ENCODE measurements at regions not wholly inside any gene's neighbourhood (a gene's known extent, or its start where the extent isn't known, plus 50 kb on each side); places are given as distances from the start of the nearest gene placed in this dataset.

DNA sequence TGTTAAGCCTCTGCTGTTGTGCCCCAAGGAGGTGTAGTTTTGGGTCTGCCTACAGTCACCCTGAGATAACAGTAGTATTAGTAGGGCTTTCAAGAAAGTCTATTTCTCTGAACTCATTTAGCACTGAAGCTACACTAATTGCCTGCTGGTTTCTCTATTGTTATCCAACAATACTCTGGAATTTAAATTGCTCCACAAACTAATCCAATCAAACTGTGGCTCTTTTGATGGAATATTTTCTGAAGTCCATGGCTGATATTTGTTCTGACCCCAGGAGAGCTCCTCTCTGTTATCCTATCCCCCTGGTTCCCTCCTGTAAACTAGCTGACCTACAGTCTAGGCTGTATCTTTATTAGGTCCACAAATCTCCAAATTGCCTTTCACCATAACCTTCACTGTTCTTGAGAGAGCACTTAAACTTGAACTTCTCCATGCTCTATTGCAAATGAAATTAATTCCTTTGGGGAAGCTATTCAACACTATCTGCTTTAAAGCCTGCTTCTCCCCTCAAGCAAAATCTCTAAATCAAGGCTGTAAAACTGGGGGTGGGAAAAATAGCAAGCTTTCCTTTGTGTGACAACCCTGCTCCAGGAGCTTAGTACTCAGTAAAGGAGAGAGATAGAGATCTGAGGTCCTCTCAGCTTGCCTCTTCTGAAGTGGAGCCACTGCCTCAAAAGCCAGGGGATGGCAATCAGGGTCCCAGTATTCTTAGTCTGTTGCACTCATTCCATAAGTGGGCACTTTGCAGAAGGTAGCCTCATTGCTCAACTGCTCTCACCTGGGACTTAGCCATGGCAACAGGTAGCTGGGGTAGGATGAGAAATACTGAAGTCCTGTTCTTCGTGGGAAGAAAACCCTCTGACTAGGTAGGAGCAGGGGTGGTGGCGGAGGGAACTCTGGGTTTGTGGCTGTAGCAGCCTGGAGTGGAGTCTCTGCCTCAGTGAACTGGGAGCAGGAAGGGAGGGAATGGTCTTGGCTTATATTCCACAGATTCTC lies 110.9 kb downstream of the MACIR start:
- Mint-ChIP-seq H3K4me3 (no peak overlapping the region), H3K9me3 (no peaks in the 10 kb centered on the region), H3K27me3 (peaks cover 3% of the 10 kb centered on the region), H3K36me3 (no peaks in the 10 kb centered on the region), H3K4me1 (no peaks in the 10 kb centered on the region), H3K27ac (no peak overlapping the region)
- DNase-seq, result no peak
- CTCF ChIA-PET, result no interaction called here

DNA sequence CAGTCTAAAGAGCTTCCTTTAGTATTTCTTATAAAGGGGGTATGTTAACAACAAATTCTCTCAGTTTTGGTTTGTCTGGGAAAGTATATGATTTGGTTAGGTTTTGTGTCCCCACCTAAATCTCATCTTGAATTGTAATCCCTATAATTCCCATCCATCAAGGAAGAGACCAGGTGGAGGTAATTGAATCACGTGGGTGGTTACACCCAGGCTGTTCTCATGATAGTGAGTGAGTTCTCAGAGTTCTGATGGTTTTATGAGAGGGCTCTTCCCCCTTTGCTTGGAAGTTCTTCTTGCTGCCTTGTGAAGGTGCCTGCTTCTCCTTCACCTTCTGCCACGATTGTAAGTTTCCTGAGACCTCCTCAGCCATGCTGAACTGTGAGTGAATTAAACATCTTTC lies 109.1 kb downstream of the MACIR start:
- H3K4me1 Mint-ChIP-seq, result no peaks in the 10 kb centered on the region
- H3K4me3 Mint-ChIP-seq, result no peak overlapping the region
- CTCF ChIA-PET, result no interaction called here
- no peaks in the 10 kb centered on the region for H3K9me3 Mint-ChIP-seq
- no peaks in the 10 kb centered on the region for H3K36me3 Mint-ChIP-seq
- H3K27me3 Mint-ChIP-seq, result peaks cover 3% of the 10 kb centered on the region
- no peak overlapping the region for H3K27ac Mint-ChIP-seq
- DNase-seq, result no peak

DNA sequence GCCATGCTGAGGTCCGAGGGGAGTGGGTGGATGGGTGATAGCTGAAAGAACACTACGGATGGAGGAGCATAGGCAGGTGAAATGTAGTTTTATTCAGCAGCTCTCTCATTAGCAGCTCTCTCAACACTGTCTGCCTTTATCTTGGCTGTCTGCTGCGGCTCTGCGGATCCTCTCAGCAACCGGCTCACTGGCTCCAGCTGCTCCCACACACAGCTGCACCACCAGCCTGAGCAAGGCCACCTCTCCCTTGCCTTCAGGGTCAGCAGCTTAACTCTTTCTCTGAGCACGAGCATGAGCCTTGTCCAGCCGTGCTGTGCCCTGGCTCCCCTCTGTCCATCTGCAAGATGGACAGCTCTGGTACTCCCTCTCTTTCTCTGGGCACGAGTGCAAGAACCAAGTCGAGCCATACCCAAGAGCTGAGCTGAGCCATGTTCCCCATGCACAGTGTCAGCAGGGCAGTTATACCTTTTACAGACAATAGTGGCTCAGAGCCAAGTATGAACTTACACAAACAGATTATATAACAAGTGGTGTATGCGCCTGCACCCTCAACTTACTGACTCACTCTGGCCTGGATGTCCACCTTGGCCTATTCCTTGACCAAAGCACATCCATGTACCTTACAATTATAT lies 108.5 kb downstream of the MACIR start:
- no peak for DNase-seq
- no peaks in the 10 kb centered on the region for H3K27me3 Mint-ChIP-seq
- H3K27ac Mint-ChIP-seq, result no peak overlapping the region
- no peaks in the 10 kb centered on the region for H3K9me3 Mint-ChIP-seq
- H3K4me1 Mint-ChIP-seq, result no peaks in the 10 kb centered on the region
- H3K4me3 Mint-ChIP-seq, result no peak overlapping the region
- no peaks in the 10 kb centered on the region for H3K36me3 Mint-ChIP-seq
- CTCF ChIA-PET, result no interaction called here

DNA sequence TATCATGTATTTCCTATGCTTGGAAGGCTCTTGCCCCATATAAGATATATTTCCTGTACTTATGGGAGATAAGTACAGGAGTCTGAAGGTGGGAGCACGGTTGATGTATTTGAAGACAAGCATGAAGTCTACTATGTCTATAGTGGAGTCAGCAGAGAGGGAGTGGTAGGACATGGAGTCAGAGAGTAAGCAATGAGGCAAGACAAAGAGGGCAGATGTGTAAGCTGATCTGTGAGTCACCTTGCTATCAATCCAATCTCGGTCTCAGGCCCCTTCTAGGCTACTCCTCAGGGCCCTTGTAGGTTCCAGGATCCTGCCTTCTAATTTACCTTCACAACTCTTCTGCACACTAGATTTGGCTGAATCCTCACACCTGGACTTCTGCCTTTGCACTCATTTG lies 105.5 kb downstream of the MACIR start:
- no peak overlapping the region for H3K4me3 Mint-ChIP-seq
- no peaks in the 10 kb centered on the region for H3K4me1 Mint-ChIP-seq
- no peaks in the 10 kb centered on the region for H3K9me3 Mint-ChIP-seq
- H3K27me3 Mint-ChIP-seq, result no peaks in the 10 kb centered on the region
- CTCF ChIA-PET, result no interaction called here
- no peaks in the 10 kb centered on the region for H3K36me3 Mint-ChIP-seq
- DNase-seq, result no peak
- H3K27ac Mint-ChIP-seq, result no peak overlapping the region

DNA sequence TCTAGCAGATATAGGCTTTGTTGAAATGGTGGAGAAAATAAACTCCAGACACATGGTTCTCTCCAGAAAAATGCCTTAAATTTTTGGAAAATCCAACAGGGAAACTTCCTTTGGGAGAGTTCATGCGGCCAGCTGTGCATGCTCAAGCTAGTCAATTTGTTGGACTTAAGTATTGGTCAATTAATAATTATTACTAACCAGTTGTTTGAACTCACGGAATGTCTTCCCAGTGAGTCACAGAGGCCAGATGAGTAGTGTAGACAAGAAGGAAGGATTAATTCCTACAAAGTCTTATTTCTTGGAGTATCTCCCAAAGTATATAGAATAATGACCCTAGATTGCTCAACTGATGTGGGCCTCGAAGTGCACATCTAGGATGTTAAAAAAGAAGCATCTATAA lies 103.6 kb downstream of the MACIR start:
- Mint-ChIP-seq H3K27me3 (no peaks in the 10 kb centered on the region), H3K4me1 (no peaks in the 10 kb centered on the region), H3K27ac (no peak overlapping the region), H3K9me3 (no peaks in the 10 kb centered on the region), H3K36me3 (no peaks in the 10 kb centered on the region), H3K4me3 (no peak overlapping the region)
- CTCF ChIA-PET, result no interaction called here
- DNase-seq, result no peak

DNA sequence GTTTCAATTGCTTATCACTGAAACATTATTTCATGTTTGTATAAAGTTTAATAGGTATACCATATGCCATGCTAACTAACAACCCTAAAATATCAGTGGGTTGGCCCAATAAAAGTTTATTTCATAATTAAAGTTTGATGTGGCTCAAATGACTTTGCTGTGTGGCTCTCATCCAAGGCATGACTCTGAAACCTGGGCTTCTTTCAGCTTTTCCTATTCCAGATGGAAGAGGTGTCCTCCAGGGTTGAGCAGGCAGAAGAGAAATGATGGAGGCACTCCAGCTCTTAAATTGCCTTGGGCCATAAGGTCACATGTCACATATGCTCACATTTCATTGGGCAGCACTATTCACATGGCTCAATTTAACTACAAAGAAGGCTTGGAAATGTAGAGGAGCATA lies 101.9 kb downstream of the MACIR start:
- Mint-ChIP-seq H3K27ac (no peak overlapping the region), H3K4me1 (peaks cover 8% of the 10 kb centered on the region), H3K4me3 (no peak overlapping the region), H3K27me3 (no peaks in the 10 kb centered on the region), H3K36me3 (no peaks in the 10 kb centered on the region), H3K9me3 (no peaks in the 10 kb centered on the region)
- CTCF ChIA-PET, result no interaction called here
- DNase-seq, result no peak

DNA sequence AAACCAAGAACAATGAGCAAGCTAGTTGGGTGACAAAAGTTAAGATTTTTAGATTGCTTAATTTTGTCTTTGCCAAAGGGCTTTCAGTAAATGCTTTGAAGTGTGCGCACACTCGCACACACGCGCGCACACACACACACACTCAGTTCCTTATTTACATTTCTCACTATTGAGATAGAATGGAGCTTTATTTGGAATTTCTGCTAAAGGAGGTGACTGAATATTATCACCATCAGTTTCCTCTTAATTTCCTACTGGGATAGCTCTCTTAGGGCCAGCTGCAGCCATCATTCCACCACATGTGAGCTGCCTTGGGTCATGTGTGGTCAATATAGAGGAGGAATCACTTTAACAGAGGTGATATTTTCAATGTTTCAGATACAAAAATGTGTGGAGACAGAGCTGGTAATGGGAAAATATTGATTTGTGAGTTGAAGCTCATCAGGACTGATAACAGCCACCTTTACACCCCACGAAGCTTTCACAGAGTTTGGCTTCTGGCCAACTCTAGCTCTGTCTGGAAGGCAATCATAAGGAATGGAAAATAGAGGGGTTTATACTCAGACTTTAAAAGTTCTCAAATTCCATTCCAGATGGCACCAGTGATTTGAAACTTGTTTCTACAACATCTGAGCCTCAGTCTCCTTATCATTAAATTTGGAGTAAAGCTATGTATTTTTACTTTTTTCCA lies 99.9 kb downstream of the MACIR start:
- H3K36me3 Mint-ChIP-seq, result no peaks in the 10 kb centered on the region
- H3K27ac Mint-ChIP-seq, result no peak overlapping the region
- peaks cover 8% of the 10 kb centered on the region for H3K4me1 Mint-ChIP-seq
- no peak overlapping the region for H3K4me3 Mint-ChIP-seq
- no peaks in the 10 kb centered on the region for H3K27me3 Mint-ChIP-seq
- no peak for DNase-seq
- CTCF ChIA-PET, result no interaction called here
- no peaks in the 10 kb centered on the region for H3K9me3 Mint-ChIP-seq

DNA sequence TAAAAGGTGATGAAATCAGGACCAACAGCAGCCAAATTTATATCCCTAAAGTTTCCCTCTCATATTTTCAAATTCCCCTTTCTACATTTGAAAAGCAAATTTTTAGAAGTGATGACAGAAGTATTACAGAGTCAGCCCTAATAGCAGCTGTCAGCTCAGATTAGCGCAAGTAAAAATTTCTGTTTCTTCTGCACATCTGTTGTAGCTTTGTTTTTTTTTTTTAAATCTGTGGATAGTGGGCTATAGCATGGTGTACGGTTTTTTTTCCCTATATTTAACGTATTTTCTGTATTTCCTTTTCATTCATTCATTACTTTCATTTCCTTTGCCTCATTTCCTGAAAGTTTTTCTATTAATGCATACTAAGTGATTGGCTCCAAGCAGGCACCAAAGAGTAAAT lies 99.1 kb downstream of the MACIR start:
- H3K27ac Mint-ChIP-seq, result no peak overlapping the region
- DNase-seq, result no peak
- H3K4me3 Mint-ChIP-seq, result no peak overlapping the region
- no peaks in the 10 kb centered on the region for H3K27me3 Mint-ChIP-seq
- no peaks in the 10 kb centered on the region for H3K36me3 Mint-ChIP-seq
- CTCF ChIA-PET, result no interaction called here
- H3K9me3 Mint-ChIP-seq, result no peaks in the 10 kb centered on the region
- H3K4me1 Mint-ChIP-seq, result peaks cover 8% of the 10 kb centered on the region

DNA sequence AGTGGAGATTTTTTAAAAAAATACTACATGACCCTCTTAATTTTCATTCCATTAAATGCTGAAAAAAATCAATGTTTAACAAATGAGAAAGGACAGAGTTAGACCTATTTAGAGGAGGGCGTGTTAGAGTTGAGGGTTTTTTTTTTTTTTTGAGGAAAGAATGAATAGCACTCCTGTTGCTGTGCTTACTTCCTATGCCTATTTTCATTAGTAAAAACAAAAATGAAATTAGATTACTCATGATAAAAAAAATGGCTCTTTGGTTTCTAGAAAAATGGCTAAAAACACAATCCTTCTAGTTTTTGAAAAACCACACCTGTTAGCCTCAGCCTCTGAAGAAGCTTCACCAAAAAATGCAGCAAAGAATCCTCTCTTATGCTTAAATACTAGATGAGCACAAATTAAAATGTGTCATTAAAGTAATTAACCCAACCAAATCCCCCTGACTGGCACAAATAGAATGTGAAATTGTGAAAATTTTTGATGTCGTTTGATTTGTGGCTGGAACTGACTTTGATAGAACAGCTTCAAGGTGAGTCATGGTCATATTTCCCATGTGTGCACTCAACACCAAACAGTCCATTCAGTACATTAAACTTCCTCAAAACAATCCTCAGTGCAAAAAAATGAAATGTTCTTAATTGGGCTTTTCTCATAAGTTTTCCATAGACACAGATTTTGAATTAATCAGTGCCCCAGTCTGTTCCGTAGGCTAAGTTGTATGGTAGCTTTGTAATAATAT lies 98.0 kb downstream of the MACIR start:
- H3K36me3 Mint-ChIP-seq, result no peaks in the 10 kb centered on the region
- H3K4me1 Mint-ChIP-seq, result peaks cover 8% of the 10 kb centered on the region
- no peak overlapping the region for H3K27ac Mint-ChIP-seq
- CTCF ChIA-PET, result no interaction called here
- no peaks in the 10 kb centered on the region for H3K27me3 Mint-ChIP-seq
- H3K4me3 Mint-ChIP-seq, result no peak overlapping the region
- no peak for DNase-seq
- no peaks in the 10 kb centered on the region for H3K9me3 Mint-ChIP-seq

DNA sequence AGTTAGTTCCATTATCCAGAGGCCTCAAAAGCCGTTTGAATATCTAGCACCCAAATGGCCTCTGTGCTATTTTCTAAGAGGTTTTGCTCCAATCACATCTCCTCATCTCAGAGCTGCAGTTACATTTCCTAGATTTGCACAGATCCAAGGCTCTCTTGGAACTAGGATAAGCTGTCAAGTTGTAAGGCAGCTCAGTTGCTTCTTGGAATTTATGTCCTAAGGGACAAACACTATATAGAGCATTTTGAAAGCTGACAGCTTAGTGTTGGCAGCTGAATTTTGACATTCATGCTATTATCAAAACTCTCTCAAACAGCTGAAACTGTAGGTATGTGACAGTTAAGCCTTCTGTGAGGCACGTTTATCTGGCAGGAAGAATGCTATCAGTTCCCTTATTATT lies 97.0 kb downstream of the MACIR start:
- DNase-seq, result no peak
- CTCF ChIA-PET, result interaction anchor here (0.9 kb wide), 1 partner anchor 122 kb away, joined by 3 read pairs; no protein-coding TSS in a partner anchor
- Mint-ChIP-seq H3K4me1 (peaks cover 8% of the 10 kb centered on the region), H3K27ac (no peak overlapping the region), H3K4me3 (no peak overlapping the region), H3K27me3 (no peaks in the 10 kb centered on the region), H3K36me3 (no peaks in the 10 kb centered on the region), H3K9me3 (no peaks in the 10 kb centered on the region)

DNA sequence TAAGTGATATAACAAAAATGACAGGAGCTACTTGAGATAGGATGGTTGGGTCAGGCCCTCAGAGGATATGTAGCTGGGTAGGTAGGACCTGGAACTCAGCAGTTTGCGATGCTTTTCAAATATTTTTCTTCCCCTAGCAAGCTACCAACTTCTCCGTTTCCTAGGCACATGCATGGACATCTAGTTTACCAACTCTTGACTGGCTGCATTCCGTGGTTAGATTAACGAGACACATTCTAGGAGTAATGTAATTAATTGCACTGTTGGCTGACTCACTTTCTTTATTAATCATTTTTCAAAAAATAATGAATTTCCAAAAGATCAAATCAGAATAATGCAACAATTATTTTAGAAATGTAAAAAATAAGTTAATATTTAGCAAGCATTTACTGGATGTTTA lies 95.9 kb downstream of the MACIR start:
- Mint-ChIP-seq H3K9me3 (no peaks in the 10 kb centered on the region), H3K4me3 (no peak overlapping the region), H3K27me3 (no peaks in the 10 kb centered on the region), H3K4me1 (peaks cover 8% of the 10 kb centered on the region), H3K27ac (no peak overlapping the region), H3K36me3 (no peaks in the 10 kb centered on the region)
- CTCF ChIA-PET, result no interaction called here
- no peak for DNase-seq

DNA sequence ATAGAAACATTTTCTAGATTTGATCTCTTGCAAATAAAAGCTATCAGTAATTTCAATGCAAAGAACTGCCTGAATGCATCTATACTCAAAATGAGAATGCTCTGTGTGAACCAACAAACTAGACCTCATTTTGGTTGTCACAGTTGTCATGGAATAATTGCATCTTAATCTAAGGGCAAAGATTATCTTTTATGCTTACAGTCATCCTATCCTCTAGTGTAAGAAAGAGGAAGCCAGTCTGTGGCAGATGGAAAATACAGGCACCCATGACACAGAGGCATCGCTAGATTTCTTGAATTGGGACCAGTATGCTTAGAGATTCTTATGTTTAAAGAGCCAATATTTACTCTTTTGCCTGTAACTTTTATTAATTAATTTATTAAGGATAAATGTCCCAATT lies 95.0 kb downstream of the MACIR start:
- DNase-seq, result no peak
- Mint-ChIP-seq H3K27ac (no peak overlapping the region), H3K9me3 (no peaks in the 10 kb centered on the region), H3K4me1 (peaks cover 8% of the 10 kb centered on the region), H3K27me3 (no peaks in the 10 kb centered on the region), H3K36me3 (no peaks in the 10 kb centered on the region), H3K4me3 (no peak overlapping the region)
- CTCF ChIA-PET, result no interaction called here

DNA sequence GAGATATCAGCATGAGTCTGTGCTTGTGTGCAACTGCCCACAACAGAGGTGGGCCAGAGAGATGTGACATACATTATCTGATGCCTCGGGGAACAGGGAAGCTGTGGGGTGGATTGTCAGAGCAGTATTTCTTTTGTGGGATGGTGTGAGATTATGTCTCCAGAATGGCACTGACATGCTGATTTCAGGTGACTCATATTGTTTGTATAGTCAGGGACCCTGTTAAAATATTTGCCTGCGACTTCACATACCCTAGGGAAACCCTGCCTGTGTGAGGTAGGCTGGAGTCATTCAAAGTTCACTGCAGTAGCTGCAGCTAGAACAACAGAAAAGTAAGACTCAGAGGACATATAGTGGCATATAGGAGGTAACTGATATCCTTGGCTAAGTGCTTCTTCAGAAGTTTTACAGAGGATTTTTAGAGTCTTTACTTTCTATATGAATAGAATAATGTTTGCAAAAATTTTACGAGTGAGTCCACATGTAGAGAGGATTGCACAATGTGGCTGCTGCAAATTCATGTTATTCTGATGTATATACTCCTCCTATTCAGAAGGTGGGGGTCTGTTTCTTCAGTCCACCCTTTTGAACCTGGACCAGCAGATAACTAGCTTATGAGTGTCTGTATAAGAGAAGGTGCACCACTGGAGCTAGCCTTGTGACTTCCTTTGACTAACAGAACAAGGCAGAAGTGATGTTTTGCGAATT lies 89.3 kb downstream of the MACIR start:
- Mint-ChIP-seq H3K36me3 (no peaks in the 10 kb centered on the region), H3K27me3 (no peaks in the 10 kb centered on the region), H3K4me1 (no peaks in the 10 kb centered on the region), H3K9me3 (no peaks in the 10 kb centered on the region), H3K27ac (no peak overlapping the region), H3K4me3 (no peak overlapping the region)
- CTCF ChIA-PET, result no interaction called here
- no peak for DNase-seq

Data from activated naive CD4-positive, alpha-beta T cell treated with anti-CD3 and anti-CD28 coated beads, Interleukin-2, amount 10 ng/mL, durations not matched to agents 7 days and 5 days (primary cell).